ENCODE measurements at regions not wholly inside any gene's neighbourhood (a gene's known extent, or its start where the extent isn't known, plus 50 kb on each side); places are given as distances from the start of the nearest gene placed in this dataset.

- Histone ChIP-seq H3K4me3 (replicated peaks; ENCODE audit: insufficient read depth, low read length) (no peak overlapping the region), H3K27me3 (ENCODE audit: insufficient read depth, poor library complexity, severe bottlenecking) (no peaks in the 10 kb centered on the region), H3K27ac (replicated peaks) (no peak overlapping the region)
- no peak for TF ChIP-seq SPI1 (IDR thresholded peaks at IDR 0.05; ENCODE audit: borderline replicate concordance, low read depth)
- no peak for TF ChIP-seq GABPA (IDR thresholded peaks at IDR 0.05; ENCODE audit: low read depth)
- no peak for TF ChIP-seq POLR2AphosphoS5 (IDR thresholded peaks at IDR 0.05; ENCODE audit: low read depth)
- no peak for TF ChIP-seq REST (IDR thresholded peaks at IDR 0.05; ENCODE audit: insufficient replicate concordance, low read depth)
- TF ChIP-seq CTCF (IDR thresholded peaks at IDR 0.05; ENCODE audit: insufficient read depth, low read length), result no peak
- no peak for DNase-seq (ENCODE audit: low read depth in 1 of 2, low spot score in 1 of 2)
These were observed 187.5 kb upstream of the TMEM132C start for GRCh38 chr12:128079446-128079845.

DNA sequence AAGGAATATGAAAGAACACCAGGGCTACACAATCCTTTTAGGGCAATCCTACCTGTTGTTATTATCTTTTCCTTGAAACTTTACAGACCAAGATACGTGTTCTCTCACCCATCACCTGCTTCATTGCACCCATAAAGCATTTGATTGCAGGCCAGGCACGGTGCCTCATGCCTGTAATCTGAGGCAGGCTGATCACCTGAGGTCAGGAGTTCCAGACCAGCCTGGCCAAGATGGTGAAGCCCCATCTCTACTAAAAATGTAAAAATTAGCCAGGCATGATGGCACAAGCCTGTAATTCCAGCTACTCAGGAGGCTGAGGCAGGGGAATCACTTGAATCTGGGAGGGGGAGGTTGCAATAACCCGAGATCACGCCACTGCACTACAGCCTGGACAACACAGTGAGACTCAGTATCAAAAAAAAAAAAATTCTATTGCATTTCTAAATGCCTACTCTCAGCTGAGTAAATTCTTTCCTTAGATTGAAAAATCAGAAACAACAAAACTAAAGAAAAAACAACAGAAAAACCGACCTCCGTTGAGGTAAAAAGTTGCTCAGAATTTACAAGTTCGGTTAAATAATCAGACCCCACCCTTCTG lies 183.7 kb upstream of the TMEM132C start:
- Histone ChIP-seq H3K4me3 (replicated peaks; ENCODE audit: insufficient read depth, low read length) (no peak overlapping the region), H3K27ac (replicated peaks) (no peak overlapping the region), H3K27me3 (ENCODE audit: insufficient read depth, poor library complexity, severe bottlenecking) (no peaks in the 10 kb centered on the region)
- DNase-seq (ENCODE audit: low read depth in 1 of 2, low spot score in 1 of 2), result no peak
- TF ChIP-seq REST (IDR thresholded peaks at IDR 0.05; ENCODE audit: insufficient replicate concordance, low read depth) (no peak), CTCF (IDR thresholded peaks at IDR 0.05; ENCODE audit: insufficient read depth, low read length) (no peak), SPI1 (IDR thresholded peaks at IDR 0.05; ENCODE audit: borderline replicate concordance, low read depth) (no peak), GABPA (IDR thresholded peaks at IDR 0.05; ENCODE audit: low read depth) (no peak), POLR2AphosphoS5 (IDR thresholded peaks at IDR 0.05; ENCODE audit: low read depth) (no peak)

GRCh38 chr12:128088926-128089325 lies 178.0 kb upstream of the TMEM132C start:
- TF ChIP-seq REST (IDR thresholded peaks at IDR 0.05; ENCODE audit: insufficient replicate concordance, low read depth) (no peak), POLR2AphosphoS5 (IDR thresholded peaks at IDR 0.05; ENCODE audit: low read depth) (no peak), CTCF (IDR thresholded peaks at IDR 0.05; ENCODE audit: insufficient read depth, low read length) (no peak), GABPA (IDR thresholded peaks at IDR 0.05; ENCODE audit: low read depth) (no peak), SPI1 (IDR thresholded peaks at IDR 0.05; ENCODE audit: borderline replicate concordance, low read depth) (no peak)
- Histone ChIP-seq H3K27me3 (ENCODE audit: insufficient read depth, poor library complexity, severe bottlenecking) (no peaks in the 10 kb centered on the region), H3K27ac (replicated peaks) (no peak overlapping the region), H3K4me3 (replicated peaks; ENCODE audit: insufficient read depth, low read length) (no peak overlapping the region)
- no peak for DNase-seq (ENCODE audit: low read depth in 1 of 2, low spot score in 1 of 2)

Measured in HL-60 (cell line).